Fibroblast of upper back skin (primary cell): ENCODE measurements at regions not wholly inside any gene's neighbourhood (a gene's known extent, or its start where the extent isn't known, plus 50 kb on each side); places are given as distances from the start of the nearest gene placed in this dataset.
A peak's percentile ranks its signal among the peaks of the same experiment; 100 is the strongest.

Experiments used
- DNase-seq: peaks from one replicate; pipeline ENCODE4 v3.0.0-alpha.2; 2013

- DNase-seq = no peak
Observed at GRCh38 chr3:127049393-127049792, 66.5 kb downstream of the PLXNA1 start.

DNA sequence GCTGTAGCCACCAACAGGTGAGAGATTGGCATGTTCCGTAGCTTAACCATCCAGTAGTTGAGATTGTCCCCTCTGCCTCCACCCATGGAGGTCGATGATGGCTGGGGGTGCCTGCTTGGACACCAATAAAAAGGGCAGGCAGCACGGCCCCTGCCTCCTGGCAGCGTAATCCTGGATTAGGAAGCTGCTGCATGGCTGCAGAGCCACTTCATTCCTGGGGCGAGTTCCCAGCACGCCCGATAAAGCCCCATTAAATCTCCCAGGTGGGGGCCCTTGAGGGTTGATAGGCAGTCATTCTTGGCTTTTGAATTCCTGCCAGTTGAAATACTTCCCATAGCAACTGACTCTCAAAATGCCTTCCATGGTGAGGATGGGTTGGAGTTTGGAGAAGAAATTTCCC is 67.8 kb downstream of the PLXNA1 start:
- DNase-seq = no peak

- DNase-seq = no peak
Observed at GRCh38 chr3:127052121-127052561, 69.2 kb downstream of the PLXNA1 start.

DNA sequence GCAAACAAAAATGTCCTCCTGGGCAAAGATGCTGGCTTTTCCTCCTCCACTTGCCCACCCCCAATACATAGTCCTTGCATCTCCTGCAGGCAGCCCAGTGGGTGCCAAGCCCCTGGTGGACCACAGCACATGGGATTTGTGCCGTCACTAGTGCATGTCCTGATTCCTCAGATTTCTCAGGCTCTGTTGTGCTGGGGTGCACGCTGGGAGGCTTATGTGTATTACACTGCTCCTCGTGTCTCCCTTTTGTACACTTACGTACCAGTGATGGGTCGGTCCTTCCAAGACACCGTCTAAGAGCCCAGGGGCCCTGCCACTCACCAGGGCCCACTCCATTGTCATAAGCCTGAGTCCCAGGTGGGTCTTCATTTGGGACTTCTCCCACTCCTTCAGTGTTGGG is 70.1 kb downstream of the PLXNA1 start:
- no peak for DNase-seq

DNA sequence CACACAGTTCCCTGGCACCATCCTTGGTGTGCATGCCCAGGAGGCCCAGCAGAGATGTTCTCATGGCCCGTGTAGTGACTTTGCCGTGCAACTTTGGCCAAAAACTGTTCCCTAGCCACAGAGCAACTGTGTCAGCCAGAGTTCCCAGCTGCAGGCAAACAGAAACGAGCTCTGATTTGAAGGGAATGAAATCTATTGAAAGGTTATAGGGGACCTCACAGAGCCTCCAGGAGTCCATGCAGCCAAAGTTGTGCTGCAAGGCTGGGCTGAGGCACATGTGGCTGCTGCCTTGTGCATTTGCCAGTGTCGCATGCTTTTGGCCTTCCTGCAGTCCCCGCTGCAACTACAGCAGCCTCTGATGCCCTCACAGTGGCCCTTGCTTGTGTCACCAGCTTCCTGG is 70.5 kb downstream of the PLXNA1 start:
- DNase-seq = no peak

DNA sequence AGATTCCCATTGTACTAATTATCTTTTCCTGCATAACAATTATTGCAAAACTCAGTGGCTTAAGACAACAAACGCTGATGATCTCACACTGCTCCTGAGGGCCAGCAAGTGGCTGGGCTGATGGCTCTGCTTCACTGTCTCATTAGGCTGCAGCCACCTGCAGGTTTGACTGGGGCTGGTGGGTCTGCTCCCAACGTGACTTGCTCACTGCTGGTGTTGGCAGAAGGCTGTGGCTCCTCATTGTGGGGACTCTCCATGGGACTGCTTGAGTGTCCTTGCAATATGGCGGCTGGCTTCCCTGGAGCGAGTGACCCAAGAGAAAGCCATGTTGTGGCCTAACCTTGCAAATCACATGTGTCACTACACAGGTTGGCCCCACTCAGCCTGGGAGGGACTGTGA is 71.1 kb downstream of the PLXNA1 start:
- no peak for DNase-seq

DNA sequence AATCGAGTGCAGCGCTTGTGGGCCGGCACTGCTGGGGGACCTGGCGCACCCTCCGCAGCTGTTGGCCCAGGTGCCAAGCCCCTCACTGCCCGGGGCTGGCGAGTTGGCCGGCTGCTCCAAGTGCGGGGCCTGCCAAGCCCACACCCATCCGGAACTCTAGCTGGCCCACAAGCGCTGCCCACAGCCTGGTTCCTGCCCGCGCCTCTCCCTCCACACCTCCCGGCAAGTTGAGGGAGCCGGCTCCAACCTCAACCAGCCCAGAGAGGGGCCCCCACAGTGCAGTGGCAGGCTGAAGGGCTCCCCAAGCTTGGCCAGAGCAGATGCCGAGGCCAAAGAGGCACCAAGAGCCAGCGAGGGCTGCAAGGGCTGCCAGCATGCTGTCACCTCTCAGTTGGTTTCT is 73.4 kb downstream of the PLXNA1 start:
- DNase-seq = no peak

DNA sequence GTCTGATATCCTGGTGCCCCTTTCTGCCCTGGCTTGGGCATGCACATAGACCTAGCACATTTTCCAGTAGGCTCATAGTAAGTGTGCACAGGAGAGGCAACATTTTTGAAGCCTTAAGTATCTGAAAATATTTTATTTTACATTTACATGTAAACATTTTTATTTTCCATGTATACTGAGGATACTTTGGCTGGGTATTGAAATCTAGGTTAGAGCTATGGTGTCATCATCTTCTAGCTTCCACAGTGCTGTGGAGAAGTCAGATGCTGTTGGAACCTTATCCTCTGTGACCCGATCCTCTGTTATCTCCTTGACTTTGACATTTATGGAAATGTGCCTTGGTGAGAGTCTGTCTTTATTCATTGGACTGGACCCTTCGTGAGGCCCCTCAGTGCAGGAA is 74.1 kb downstream of the PLXNA1 start:
- no peak for DNase-seq

GRCh38 chr3:127059072-127059471 is 76.2 kb downstream of the PLXNA1 start:
- DNase-seq = peak; percentile 11

GRCh38 chr3:127061641-127062040 is 78.7 kb downstream of the PLXNA1 start:
- no peak for DNase-seq

DNA sequence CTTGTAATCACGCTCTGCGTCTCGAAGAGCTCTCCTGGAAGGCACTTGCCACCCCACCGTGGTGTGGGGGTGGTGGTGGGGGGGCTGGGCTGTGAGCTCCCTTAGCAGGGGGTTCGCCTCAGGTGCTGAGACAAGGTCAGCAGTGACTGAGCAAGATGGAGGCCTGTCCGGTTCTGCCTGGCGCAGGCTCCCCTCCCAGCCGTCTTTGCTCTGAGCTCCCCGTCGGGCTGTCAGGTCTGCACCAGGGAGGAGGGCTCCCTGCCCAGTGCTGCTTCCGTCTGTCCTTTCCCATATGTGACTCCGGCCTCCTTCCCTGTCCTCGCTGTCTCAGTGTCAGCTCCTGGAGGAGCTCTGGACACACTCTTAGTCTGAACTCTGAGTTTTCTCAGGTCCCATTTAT is 80.0 kb downstream of the PLXNA1 start:
- DNase-seq = no peak

- no peak for DNase-seq
Observed at GRCh38 chr3:127063916-127064315, 81.0 kb downstream of the PLXNA1 start.

GRCh38 chr3:127064391-127065137 is 81.6 kb downstream of the PLXNA1 start:
- peak; percentile 43 for DNase-seq

DNA sequence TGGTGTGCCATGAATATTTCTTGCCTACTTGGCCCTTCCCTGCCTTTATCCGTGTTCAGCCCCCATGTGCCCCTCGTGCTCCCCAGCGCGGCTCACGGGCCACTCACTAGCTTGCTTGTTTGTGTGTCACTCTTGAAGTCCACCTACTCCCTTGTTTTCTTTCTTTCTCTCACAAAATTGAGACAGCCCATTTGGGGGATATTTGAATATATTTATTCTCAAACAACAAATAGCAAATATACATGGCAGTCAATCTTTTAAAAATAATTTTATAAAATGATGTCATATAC is 82.2 kb downstream of the PLXNA1 start:
- DNase-seq = no peak

- DNase-seq = peak; percentile 24
Observed at GRCh38 chr3:127065561-127066290, 82.8 kb downstream of the PLXNA1 start.

GRCh38 chr3:127066635-127067034 is 83.7 kb downstream of the PLXNA1 start:
- DNase-seq = no peak

GRCh38 chr3:127067116-127067910 is 84.4 kb downstream of the PLXNA1 start:
- no peak for DNase-seq

GRCh38 chr3:127068111-127068810 is 85.3 kb downstream of the PLXNA1 start:
- no peak for DNase-seq

GRCh38 chr3:127068871-127069270 is 86.0 kb downstream of the PLXNA1 start:
- no peak for DNase-seq

DNA sequence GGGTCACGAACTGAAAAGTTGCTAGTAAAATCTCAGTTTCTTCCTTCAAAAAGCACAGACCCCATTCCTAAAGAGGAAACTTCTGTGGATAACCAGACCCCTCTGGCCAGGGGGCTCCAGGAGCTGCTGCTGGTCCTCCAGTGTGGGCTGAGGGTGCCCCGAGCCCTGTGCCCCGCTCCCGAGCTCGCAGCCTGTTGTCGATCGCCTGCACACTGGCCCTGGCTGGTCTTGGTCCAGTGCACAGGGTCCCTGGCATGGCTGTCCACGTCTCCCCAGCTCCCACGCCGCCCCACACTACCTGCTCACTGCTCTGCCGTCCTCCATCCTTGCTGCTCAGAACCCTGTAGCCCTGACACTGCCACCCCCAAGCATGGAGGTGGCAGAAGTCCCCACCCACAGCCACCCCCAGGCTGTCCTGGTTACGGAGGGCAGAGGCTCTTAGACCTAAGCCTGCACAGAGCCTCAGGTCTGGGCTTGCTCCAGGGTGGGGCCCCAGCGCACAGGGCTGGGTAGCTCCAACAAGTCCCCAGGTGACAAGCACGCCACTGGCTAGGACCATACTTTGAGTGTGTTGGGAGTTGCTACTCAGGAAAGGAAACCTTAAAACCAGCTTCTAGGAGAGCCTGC is 87.0 kb downstream of the PLXNA1 start:
- no peak for DNase-seq

DNA sequence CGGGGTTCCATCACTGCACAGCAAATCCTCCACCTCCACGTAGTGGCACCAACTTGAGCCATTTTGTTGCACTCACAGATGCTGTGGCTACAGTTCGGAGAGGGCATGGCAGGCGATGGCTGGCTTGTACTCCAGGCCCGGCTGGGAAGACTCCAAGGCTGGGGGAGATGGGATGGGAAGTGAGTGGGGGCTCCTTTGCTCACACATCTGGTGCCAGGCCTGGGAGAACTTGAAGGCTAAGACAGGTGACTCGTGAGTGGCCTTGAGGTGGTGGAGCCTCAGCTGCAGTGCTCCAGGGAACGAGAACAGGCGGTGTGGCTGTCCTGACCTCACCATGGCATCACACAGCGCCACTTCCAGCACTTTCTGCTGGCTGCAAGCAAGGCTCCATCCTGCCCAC is 87.9 kb downstream of the PLXNA1 start:
- DNase-seq = no peak

DNA sequence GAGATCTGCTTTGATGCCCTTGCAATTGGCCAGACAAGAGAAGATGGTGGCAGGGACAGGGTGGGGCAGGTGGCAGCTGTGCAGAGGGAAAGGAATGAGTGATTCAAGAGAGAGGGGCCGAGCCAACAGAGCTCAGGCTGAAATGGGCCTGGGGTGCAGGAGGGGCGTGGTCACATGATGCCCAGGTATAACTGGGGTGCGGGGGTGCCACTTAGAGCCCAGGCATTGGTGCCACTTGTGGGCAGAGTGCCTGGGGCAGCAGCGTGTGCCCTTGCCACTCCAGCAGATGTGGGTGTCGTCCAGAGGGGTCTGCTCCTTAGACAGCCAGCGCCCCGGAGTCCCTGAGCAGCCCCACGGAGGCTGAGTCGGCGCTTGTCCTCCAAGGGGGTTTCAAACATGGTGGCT is 88.7 kb downstream of the PLXNA1 start:
- no peak for DNase-seq
